ENCODE measurements at regions not wholly inside any gene's neighbourhood (a gene's known extent, or its start where the extent isn't known, plus 50 kb on each side); places are given as distances from the start of the nearest gene placed in this dataset.

DNA sequence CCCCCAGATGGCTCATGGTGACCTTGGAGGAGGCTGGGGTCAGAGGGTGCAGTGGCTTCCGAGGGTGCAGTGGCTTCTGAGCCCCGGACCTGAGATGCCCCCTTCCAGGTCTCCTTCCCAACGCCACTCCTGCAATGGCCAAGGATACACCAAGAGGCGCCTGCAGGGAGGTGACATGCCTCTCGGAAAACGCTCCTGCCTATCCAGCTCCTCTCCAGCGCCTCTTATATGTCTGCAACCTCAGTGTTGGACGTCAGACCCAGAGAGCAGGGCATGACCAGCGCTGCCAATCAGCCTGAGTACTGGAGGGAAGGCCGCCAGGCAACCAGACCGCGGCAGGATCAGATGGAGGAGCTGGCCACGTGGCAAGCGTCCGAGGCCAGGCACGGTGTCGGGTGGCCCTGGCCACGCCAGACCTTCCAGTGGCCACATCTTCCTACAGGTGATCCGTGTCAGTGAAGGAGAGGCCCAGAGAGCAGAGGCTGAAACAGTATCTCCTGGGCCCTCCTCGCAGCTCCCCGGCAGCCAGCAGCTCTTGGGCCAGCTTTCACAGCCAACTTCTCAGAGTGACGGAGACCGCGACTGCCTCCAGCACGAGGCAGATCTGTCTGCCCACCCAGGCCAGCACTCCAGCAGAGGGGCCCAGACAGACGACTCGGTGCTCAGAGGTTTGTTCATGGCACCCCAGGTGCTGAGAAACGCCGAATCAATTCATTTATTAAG is 199.5 kb upstream of the SALL3 start:
- no peak for TF ChIP-seq POLR2A (IDR thresholded peaks at IDR 0.05)
- no peak for TF ChIP-seq CTCF (IDR thresholded peaks at IDR 0.05)
- TF ChIP-seq EP300 (IDR thresholded peaks at IDR 0.05; ENCODE audit: low read depth): no peak
